Esophagus mucosa (tissue), 1 donor: ENCODE measurements at regions not wholly inside any gene's neighbourhood (a gene's known extent, or its start where the extent isn't known, plus 50 kb on each side); places are given as distances from the start of the nearest gene placed in this dataset.
"Not testable (repeated sequence)": the region's sequence is repeated elsewhere in the genome, so short reads cannot be mapped to it uniquely, and the experiment has no call there.

Source experiments
- ATAC-seq: fragments of 200-7000 bp; cut with Tn5 transposase; one replicate; pipeline ENCODE4 v1.9.1; 2020
- donor health status: DM: yes; HTN: yes; CAD: no.

DNA sequence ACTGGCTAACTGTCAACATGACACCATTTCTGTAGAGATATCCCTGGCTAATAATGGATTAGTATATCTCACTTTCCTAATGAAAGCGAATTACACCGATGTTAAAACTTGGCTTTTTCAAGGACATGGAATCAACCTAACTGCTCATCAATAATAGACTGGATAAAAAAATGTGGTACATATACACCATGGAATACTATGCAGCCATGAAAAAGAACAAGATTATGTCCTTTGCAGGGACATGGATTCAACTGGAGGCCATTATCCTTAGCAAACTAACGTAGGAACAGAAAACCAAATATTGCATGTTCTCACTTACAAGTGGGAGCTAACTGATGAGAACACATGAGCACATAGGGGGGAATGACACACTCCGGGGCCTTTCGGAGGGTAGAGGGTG is 62.6 kb downstream of the ZIC1 start:
- ATAC-seq, result no peak

DNA sequence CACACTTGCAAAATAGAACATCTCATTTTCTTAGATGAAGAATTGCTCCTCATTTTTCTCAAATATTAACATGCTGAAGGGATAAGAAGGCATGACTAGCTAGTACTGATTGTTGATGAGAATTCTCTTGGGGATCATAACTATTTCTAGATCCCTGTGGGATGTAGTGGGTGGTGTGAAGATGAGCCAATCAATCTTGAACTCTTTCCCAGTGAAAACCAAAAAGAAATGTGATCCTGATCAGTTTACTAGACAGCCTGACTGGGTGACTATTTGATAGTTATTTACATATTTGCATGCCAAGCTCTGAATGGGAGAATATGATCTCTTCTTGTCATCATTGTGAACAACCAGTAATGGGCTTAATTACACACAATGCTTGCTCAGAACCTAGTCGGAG is 63.7 kb downstream of the ZIC1 start:
- ATAC-seq, result no peak

- no peak for ATAC-seq
These were observed 74.0 kb downstream of the ZIC1 start for GRCh38 chr3:147483145-147483544.

GRCh38 chr3:147483578-147483977 is 74.4 kb downstream of the ZIC1 start:
- no peak for ATAC-seq

DNA sequence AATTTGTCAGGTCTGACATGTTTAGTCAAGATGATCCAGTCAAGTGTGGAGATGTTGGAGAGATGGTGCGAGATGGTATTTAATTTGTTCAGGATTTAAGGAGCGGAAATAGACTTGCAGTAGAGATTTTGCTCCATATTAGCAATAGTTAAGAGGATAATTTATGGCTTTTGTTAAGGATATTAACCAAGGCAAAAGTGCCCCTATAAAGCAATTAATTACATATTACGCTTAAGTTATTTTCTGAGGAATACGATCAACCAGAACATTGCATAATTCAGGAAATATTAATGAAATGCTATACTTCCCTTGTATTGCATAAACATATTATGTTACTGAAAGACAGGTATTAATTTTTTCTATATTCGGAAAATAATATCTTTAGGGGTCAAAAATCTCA is 83.9 kb downstream of the ZIC1 start:
- ATAC-seq, result no peak

DNA sequence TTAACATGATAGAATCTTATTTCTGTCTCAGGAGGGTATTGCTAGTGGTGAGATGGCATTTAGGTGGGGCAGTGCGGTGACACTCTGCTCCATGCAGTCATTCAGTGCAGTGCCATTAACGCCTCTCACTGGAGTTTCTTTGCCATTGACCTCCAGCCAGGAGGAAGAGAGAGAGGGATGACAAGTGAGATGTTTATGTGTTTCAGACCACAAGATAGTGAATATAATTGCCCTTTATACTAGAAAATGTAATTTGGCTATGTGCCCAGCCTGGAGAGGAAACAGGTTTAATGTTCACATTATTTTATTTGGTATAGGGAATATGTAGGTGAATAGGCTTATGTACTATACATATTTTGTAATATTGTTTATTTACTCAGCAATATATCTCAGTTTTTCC is 84.5 kb downstream of the ZIC1 start:
- ATAC-seq, result no peak

- no peak for ATAC-seq
These were observed 88.1 kb downstream of the ZIC1 start for GRCh38 chr3:147497286-147497685.

DNA sequence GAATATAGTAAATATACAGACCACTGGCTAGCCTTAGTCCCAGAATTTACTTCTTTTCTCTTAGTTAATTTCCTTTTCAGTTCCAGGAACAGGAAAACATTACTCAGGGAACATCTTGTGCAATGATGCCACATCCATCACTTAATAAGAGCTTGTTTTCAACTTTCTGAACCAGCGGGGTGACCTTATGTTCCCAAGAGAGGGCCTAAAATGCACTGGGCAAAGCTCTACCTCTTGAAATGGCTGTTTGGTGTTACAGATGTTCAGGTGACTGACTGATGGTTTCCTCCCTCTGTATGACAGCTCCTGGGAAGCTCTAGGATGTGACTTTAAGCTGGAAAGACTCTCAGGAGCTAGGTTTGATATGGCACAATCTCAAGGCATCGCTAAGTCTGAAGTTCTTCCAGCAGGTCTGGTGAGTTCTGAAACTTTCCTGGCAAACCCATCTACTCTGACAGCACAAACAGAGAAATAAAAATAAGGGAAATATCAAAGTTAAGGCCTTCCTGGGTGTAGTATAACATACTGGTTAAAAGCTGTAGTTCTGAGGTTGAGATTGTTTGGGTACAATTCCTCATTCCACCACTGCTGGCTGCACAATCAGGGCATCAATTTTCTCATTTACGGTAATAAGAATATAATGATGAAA is 98.6 kb downstream of the ZIC1 start:
- no peak for ATAC-seq

- ATAC-seq, result no peak
These were observed 100.3 kb downstream of the ZIC1 start for GRCh38 chr3:147509448-147509847.

- ATAC-seq, result no peak
These were observed 104.6 kb downstream of the ZIC1 start for GRCh38 chr3:147513785-147514184.

DNA sequence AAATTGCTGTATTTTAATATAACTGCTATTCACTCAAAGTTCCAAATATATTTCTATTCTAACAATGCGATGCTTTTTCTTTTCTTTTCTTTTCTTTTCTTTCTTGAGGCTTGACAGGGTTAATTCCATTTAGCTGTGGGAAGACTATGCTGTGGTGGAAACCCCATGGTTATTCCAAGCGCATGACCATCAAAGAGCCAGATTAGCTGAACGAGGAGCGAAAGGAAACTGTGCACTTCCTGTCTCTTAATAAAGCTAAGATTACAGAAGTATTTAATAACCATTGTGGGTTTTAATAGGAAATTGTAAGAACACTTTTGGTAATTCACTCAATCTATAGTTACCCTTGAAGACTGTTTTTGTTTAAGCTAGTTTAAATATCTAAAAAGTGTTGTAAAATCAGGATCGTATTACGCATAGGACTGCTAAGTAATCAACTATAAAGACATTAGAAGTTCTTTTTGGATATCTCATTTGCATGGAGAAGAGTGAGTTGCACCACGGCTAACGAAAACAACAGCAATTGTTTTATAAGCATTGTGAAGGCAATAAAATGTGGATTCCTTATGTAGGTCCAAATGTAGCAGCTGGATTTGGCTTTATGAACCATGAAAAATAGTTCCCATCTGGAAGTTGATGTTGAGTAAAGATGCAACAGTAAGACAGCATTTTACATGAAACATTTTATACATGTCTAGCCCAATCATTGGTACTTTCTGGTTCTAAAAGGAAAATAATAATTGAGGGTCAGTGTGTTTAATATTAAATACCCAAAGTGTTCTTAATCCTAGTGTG is 105.4 kb downstream of the ZIC1 start:
- ATAC-seq, result no peak

DNA sequence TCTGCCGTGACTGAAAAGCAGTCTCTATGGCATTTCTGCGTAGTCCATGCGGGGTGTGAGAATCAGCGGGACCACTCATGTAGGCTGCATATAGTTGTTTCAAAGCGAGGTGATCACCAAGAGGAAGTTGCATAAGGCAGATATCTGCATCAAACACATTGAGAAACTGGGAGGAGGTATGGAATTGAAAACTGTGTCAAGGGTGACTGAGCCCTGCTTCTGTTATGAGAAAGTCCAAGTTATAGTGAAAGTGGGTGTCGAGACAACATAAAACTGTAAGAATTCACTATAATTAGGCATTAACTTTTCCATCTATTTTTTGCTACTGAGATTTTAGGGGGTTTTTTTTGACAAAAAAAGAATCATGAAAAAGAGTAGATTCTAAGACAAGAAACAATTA is 109.3 kb downstream of the ZIC1 start:
- ATAC-seq, result no peak

DNA sequence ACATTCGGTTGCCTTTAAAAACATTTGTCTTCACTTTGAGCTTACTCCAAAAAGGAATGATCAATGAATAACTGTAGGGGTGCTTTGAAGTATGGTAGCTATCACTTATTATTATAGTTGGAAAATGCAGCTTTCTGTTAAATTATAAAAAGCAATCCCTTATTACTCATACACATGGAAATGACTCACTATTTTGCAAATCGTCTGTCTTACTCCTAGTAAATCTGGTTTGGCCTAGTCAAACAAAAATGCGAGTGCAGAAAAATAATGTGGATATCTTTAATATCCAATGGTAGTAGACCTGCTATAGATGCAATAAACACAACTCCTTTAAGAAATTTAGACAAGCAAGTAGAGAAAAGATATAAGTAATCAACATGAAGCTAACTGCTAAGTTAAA is 112.5 kb downstream of the ZIC1 start:
- ATAC-seq, result no peak

- not testable (repeated sequence) for ATAC-seq
These were observed 113.6 kb downstream of the ZIC1 start for GRCh38 chr3:147522780-147523179.

- ATAC-seq, result no peak
These were observed 120.4 kb downstream of the ZIC1 start for GRCh38 chr3:147529551-147529950.

GRCh38 chr3:147538034-147538433 is 128.9 kb downstream of the ZIC1 start:
- ATAC-seq, result no peak

DNA sequence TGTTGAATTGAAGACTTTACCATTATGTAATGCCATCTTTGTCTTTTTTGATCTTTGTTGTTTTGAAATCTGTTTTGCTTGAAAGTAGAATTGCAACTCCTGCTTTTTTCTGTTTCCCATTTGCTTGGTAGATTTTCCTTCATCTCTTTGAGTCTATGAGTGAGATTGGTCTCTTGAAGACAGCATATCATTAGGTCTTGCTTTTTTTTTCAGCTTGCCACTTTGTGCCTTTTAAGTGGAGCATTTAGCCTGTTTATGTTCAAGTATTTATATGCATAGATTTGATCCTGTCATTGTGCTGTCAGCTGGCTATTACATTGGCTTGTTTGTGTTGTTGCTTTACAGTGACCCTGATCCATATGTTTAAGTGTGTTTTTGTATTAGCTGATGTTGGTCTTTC is 131.8 kb downstream of the ZIC1 start:
- ATAC-seq, result no peak

DNA sequence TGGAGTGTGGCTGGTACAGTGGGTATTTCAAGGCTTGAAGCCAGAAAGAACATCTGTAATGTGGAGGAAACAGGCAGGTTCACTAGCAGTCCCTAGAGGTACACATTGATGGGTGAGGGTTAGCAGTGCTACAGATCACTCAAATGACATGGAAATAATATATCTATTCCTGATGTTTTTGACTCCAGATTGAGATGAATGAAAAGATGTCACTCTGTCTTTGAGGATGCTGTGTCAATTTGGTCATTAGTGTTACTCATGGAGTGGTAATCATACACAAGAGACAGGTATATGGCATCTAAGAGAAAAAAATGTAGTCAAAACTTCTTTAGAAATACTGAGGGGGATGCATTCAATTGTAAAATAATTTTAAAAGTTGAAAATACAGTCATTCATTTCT is 135.1 kb downstream of the ZIC1 start:
- no peak for ATAC-seq

- no peak for ATAC-seq
These were observed 142.3 kb downstream of the ZIC1 start for GRCh38 chr3:147551491-147551890.

GRCh38 chr3:147554332-147554731 is 145.2 kb downstream of the ZIC1 start:
- ATAC-seq, result no peak

DNA sequence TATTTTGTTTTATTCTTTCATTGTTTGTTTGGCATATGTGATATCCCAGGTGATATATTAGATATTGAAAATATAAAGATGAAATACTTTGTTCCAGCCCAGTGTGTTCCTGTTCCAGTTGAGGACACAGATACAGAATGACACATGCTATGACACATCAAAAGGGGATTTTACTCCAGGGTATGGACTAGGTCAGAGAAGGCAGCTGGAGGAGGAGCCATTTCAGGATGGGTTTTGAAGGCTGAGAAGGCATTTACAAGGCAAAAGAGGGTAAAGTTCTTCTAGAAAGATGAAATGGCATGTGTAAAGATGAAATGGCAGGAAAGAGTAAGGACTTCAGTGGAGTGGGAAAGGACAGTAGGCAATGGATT is 163.8 kb downstream of the ZIC1 start:
- ATAC-seq, result no peak

DNA sequence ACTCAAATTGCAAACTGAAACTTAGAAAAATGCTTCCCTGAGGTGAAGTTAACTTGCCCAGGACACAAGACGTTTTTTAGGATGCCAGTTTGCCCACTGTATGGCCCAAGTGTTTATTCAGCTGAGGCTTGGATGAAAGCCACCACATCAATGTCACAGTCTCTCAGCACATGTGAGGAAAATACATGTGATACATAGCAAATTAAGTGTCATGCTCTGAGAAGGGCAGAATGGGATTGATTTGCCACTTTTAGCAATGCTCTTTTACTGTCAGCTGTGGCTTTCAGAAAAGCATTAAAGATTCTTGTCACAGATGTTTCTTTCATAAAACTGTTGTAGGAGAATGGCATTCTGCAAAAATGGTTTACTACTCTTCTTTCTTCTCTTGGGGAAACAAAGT is 165.5 kb downstream of the ZIC1 start:
- ATAC-seq, result no peak

DNA sequence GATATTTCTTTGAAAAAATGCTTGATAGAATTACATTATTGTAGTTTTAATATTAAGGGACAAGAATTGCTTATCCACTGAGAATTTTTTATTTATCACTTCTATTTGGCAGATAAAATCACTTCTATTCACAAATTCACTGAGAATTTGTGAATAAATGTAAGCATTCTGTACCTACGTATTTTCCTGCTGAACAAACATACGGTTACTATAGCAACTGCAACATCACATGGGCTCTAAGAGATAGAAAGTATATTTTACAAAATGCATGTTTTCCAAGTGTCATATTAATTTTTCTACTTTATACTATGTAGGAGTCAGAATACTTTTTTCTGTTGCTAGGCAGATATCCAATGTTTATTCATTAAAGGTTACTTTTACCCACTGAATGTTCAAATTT is 166.2 kb downstream of the ZIC1 start:
- ATAC-seq, result no peak

DNA sequence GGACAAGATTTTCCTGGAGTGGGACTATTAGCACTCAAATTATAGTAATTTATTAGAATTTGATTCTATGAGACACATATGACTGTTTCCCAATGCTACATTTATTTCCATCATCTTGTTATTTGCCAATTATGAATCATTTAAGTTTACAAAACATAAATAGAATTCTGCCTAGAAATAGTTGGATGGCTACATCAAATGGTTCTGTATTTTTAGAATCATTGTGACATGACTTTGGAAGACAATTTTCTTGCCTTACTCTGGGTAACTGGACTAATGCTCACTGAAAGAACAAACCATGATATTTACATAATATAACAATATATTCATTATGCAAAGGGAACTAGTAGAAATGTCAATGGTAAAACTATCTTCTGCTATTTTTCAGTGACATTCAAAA is 173.5 kb downstream of the ZIC1 start:
- ATAC-seq, result no peak

- ATAC-seq, result no peak
These were observed 179.9 kb downstream of the ZIC1 start for GRCh38 chr3:147589016-147589415.
